ENCODE measurements at regions not wholly inside any gene's neighbourhood (a gene's known extent, or its start where the extent isn't known, plus 50 kb on each side); places are given as distances from the start of the nearest gene placed in this dataset.
"Not testable (repeated sequence)": the region's sequence is repeated elsewhere in the genome, so short reads cannot be mapped to it uniquely, and the experiment has no call there.

DNA sequence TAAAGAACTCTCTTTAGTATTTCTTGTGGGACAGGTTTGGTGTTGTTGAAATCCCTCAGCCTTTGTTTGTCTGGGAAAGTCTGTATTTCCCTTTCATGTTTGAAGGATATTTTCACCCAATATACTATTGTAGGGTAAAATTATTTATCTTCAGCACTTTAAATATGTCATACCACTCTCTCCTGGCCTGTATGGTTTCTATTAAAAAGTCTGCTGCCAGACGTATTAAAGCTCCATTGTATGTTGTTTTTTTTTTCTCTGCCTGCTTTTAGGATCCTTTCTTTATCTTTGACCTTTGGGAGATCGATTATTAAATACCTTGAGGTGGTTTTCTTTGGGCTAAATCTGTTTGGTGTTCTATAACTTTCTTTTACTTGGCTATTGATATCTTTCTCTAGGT, 119.0 kb upstream of the TBC1D5 start:
- no peak for DNase-seq

DNA sequence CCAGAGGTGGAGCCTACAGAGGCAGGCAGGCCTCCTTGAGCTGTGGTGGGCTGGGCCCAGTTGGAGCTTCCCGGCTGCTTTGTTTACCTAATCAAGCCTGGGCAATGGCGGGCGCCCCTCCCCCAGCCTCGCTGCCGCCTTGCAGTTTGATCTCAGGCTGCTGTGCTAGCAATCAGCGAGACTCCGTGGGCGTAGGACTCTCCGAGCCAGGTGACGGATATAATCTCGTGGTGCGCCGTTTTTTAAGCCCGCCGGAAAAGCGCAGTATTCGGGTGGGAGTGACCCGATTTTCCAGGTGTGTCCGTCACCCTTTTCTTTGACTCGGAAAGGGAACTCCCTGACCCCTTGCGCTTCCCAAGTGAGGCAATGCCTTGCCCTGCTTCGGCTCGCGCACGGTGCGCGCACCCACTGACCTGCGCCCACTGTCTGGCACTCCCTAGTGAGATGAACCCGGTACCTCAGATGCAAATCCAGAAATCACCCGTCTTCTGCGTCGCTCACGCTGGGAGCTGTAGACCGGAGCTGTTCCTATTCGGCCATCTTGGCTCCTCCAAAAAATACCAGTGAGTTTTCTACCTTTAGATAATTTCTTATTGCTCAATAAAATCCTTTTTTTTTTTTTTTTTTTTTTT, 118.5 kb upstream of the TBC1D5 start:
- not testable (repeated sequence) for DNase-seq

DNA sequence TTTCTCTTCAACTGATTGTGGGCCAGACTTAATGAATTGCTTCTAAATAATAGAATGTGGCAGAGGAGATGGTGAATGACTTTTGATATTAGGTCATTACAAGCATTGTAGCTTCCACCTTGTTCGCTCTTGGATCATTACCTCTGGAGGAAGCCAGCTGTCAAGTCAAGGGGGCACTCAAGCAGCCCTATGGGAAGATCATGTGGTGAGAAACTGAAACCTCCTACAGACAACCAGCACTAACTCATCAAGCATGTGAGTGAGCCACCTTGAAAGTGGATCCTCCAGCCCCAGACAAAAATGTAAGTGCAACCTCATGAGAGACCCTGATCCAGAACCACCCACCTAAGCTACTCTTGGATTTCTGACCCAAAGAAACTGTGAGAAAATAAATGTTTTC, 109.8 kb upstream of the TBC1D5 start:
- no peak for DNase-seq

DNA sequence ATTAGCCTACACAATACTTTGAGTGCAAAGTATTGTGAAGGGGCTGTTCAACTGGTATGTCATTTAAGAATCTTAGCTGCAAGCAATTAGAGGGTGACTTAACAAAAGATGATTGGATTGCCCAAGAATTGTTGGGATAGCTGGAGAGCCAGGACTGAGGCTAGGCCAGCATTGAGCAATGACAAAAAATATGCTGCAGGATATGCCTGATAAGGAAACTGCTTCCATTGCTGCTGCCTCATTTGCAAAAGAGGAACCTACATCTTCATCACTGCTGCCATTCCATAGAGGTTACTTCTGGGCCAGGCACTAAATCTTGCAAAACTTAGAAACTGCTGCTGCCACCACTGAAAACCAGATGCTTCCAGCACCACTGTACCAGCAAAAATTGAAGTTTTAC, 108.0 kb upstream of the TBC1D5 start:
- DNase-seq, result peak; percentile 48

DNA sequence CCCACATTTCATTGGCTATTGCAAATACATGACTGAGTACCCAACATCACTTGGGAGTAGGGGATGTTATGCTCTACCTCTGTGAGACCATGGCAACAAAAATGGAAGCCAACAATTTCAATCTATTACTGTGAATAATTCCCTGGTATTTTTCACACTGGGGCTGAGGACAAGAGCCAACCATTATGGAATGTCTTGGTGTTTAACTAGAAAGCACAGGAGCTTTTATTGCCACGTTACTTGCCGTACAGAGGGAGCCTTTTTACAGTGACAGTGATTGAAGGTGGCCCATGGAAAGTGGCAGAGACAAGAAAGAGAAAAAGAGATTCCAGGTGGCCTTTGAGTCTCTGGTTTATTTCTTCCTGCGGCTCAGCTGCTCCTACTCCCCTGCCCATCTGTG, 105.7 kb upstream of the TBC1D5 start:
- DNase-seq, result no peak

DNA sequence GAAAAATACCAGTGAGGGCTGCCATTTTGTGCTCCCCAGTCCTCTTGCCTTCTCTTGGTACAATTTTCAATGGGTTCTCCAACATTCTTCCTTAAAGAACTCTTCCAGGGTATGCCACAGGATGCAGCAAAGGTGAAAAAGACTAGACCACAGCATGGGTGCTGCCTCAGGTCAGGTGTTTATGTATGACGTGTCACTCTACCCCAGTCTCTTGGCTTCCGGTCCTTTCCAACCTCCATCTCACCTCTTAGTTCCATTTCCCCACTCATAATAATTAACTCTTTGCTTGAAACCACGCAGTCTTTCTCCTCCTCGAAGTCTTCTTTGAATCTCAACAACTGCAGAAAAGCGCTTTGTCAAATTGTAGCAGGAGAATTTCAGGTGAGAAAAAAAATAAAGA, 104.7 kb upstream of the TBC1D5 start:
- no peak for DNase-seq

DNA sequence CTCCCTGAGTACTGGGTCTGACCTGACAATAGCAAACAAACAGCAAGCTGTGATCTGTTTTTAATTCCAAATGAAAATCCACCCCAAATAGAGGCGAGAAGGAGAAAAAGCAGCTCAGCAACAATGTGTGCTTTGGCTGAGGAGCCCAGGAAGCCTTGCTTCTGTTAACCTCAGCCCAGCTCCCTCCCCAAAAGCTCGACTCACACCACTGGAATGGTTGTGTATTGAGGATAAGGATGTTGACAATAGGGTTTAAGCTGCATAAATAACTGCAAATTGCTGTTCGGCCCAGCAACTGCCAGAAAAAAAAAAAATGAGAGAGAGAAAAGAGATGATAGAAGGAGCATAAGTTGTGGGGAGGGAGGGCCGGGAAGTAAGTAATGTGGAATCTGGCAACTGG, 104.0 kb upstream of the TBC1D5 start:
- no peak for DNase-seq

DNA sequence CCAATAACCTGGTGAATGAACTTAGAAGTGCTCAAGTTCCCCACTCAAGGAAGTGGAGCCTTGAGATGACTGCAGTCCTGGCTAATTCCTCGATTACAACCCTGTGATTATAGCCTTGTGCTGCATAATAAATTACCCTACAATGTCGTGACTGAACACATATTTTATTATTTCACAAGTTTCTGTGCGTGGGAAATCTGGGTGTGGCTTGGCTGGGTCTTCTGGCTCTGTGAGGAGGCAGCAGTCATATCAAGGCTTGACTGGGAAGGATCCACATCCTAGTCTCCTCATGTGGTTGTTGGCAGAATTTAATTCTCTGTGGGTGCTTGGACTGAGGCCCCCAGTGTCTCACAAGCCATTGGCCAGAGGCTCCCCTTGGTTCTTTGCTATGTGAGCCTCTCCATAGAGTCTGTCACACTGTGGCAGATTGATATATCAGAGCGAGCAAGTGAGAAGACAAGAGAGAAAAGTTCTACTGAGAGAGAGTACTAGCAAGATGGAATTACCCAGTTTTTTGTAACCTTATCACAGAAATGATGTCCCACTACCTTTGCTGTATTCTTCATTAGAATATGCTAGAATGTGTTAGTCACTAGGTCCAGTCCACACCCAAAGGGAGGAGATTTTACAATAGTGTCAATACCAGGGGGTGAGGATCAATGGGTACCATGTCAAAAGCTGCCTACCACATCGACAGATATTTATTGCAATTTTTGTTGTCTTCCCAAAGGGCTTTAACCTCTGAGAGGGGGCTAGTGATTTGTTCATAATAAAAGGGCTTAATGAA, 102.8 kb upstream of the TBC1D5 start:
- DNase-seq, result peak; percentile 24

DNA sequence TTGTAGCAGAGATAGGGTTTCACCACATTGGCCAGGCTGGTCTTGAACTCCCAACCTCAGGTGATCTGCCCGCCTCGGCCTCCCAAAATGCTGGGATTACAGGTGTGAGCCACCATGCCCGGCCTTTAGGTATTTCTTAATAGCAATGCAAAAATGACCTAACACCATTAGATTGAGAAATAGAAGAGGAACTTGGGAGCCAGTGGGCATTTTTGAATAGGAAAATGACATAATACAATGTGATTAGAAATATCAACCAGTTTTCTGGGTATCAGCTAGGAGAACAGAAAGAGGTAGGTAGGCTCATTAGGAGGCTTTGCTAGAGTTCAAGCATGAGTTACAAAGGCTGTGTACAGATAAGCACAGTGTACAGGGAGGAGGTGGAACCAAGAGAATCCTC, 101.8 kb upstream of the TBC1D5 start:
- peak; percentile 64 for DNase-seq

DNA sequence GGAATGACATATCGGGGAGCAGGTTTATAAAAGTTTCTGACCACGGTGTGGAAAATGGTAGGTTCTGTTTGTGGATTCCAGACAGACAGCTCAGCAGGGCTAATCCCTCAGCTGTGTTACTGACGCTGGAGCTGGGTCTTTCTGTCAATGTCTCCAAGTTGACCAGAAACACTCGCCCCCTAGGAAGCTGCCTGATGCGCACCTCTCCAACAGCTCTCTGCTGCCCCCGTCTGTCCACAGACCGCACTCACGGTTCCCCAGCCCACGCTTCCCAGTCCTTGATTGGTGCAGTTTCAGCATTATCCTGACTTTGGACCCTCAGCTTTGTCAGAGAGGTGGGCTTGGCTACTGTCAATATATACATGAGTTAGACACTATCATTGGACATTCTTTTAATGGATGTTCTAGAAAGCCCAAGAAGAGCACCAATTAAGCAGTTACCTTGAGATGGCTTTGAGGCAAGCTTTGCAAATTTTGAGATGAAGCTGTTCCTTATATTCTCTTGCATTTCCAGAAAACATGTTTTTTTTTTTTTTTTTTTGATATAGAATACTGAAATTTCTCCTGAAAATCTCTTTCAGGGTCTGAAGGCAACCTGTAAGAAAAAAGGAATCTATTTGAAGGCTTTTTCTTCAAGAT, 98.9 kb upstream of the TBC1D5 start:
- peak; percentile 59 for DNase-seq

DNA sequence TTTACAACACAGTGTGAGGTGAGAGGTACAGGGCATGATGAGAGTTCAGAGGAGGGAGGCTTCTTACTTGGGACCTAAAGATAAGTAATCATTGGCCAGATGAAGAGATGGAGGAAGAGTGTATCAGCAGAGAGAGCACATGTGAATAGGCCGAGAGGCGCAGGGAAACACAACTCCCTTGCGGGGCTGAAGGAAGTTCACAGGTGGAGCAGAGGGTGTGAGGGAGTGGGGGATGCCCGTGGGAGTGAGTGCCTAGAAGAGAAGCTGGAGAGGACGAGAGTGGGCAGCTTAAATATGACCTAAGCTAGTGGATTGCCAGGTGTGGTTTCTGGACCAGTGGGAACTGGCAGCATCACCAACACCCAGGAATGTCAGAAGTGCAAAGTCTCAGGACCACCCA, 98.2 kb upstream of the TBC1D5 start:
- no peak for DNase-seq

DNA sequence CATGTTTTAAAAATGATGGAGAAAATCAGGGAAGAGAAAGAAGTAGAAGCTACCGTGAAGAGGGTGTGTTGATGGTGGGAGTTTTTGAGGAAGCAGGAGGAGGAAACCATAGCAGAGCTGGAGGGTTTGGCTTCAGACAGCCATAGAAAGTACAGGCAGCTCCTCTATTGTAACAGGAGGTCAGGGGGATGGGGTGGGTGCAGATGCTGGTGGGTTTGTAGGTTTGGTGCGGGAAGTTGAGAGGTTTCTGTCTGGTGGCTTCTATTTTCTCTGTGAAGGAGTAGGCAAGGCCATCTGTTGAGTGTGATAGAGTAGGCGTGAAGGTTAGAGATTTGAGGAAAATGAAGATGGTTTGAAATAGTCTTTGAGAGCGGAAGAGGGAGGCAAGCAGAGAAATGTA, 97.7 kb upstream of the TBC1D5 start:
- no peak for DNase-seq

DNA sequence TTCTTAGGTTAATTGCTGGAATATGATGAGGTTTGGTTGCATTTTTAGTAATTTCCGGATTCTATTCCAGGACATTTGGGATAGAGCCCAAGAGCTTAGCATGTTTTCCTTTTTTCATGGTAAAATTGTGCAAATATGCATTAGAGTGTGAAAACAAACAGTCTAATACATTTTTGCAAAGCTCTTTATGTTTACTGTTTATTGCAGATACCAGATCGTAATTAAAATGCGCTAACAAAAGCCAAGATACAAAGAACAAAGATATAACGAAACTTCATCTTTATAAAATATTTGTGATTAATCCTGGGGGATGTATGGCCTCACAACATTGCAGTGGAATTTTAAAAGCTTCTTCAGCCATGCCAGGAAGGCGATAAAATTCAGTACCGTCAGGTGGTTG, 94.5 kb upstream of the TBC1D5 start:
- no peak for DNase-seq

DNA sequence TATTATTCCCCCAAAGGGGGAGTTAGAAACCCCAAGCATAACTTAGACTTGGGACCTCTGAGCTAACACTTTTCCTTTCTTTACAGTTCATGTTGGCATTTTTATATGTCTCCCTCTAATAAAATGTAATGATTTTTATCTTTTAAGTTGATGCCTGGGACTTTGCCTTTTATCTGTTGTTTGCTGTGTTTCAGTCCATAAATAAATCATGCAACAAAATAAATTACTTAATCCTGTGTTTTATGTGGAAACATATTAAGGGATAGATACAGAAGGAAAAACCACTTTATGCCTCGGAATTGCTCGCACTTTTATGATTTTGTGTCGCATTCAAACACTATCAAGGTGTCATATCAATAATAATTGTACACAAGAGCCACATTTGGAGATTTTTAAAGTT, 93.7 kb upstream of the TBC1D5 start:
- no peak for DNase-seq

DNA sequence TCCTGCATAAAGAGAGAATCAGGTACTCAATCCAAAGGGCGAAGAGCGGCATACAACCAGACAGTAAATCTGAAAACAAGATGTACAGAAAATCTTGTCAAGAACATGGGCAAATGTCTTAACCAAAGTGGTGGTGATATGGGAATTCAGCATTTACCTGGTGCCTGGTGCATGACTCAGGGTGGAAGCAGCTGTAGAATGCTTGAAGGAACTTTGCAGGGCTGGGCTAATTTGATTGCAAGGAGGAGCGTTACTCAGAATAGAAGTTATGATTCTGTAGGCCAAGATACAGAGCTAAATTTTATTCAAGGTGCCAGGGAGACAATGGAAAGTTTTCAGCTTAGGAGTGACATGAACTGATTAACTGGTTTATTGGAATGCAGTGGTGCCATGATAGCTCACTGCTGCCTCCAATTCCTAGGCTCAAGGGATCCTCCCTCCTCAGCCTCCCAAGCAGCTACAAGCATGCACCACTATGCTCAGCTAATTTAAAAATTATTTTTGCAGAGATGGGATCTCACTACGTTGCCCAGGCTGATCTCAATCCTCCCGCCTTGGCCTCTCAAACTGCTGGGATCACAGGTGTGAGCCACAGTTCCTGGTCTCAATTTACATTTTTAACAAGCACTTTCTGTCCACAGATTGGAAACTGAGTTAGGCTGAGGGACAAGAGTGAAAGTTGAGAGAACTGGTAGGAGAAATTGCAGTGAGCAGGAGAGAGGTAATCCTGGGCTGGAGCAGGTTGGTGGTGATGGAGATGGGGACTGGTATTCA, 91.5 kb upstream of the TBC1D5 start:
- DNase-seq, result no peak

DNA sequence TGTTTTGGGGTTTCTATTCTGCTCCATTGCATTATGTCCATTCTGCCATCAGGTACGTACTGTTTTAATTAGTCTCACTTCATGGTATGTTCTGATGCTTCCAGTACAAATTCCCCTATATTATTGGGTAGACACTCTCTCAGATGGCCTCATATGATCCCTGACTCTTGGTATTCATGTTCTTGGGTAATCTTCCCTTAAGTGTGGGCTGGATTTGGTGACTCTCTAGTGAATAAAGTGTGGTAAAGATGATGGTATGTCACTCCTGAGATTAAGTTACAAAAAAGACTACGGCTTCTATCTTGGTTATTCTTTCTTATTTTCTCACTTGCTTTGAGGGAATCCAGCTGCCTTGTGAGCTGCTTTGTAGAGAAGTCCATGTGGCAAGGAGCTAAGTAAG, 89.6 kb upstream of the TBC1D5 start:
- DNase-seq, result peak; percentile 69

DNA sequence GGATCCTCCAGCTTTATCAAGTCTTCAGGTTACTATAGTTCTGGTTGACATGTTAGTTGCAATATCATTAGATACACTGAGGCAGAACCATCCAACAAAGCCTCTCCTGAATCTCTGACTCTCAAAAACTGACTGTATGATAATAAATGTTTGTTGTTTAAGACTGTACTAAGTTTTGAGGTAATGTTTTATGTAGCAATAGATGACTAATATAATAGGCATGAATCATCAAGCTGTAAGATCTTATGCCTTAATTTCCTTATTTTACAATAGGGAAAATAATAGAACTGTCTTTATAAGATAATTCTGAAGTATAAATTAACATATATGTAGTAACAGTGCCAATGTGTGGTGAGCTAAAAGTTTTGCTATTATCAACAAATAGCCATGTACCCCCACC, 88.9 kb upstream of the TBC1D5 start:
- DNase-seq, result peak; percentile 72

DNA sequence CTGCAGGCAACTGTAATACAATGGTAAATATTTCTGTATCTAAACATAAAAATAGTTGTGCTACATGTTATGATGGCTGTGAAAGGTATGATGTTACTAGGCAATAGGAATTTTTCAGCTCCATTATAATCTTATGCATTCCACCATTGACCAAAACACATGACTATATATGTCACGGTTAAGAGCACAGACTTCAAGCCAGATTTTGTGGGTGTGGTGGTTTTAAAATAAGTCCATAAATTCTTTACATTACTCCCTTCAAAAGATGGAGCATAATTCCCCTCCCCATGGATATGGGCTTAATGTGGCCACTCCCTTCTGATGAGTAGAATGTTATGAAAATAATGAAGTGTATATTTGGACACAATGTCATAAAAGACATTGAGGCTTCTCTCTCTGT, 88.4 kb upstream of the TBC1D5 start:
- no peak for DNase-seq

DNA sequence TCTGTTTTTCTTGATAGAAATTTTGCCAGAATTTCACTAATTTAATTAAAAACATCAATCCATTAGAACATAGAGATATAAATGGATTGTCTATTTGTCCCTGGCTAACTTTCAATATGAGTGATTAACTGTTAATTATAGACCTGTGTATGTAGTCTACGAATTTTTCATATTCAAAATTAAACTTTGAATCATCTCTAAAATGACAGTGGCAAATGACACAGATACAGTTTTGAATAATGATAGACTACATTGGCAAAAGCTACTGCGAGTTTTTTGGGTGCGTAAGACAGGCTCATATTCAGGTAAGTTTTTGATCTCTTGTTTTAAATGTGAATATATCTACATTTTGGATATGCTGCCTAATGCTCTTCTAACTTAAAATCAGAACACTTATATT, 86.0 kb upstream of the TBC1D5 start:
- DNase-seq, result no peak

DNA sequence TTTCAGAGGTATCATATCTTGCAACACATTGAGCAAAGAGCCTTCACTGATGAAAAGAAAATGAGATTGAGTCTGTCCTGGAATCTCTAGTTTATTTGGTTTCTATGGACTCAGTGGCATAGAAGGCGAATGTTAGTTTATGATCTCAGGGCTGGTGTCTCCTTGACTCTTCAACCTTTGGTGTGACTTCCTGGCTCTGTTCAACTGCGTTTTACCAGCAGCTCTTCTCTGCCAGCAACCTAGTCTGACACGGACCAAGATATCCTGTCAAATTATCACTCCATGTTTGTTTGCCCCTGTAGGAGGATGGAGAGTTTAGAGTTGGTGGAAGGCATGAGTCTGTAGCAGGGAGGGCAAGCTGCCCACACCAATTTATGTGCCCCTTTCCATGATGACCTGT, 82.9 kb upstream of the TBC1D5 start:
- no peak for DNase-seq

DNA sequence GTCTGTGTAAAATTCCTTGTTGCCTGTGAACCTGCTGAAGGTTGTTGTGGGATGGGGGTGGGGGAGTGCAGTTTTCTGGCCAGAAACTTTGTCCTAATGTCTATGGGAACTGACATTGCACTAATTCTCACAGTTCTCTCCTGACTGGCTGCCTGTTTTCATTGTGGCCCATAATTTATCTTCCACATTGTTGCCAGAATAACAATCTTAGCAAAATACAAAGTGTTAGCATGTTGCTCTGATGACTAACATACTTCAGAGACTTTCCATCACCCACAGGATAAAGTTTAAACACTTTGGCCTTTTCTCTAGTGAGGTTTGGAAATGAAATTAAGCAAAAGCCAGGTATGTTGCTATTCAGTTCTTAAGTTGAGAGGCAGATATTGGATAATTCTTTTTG, 81.4 kb upstream of the TBC1D5 start:
- DNase-seq, result no peak

DNA sequence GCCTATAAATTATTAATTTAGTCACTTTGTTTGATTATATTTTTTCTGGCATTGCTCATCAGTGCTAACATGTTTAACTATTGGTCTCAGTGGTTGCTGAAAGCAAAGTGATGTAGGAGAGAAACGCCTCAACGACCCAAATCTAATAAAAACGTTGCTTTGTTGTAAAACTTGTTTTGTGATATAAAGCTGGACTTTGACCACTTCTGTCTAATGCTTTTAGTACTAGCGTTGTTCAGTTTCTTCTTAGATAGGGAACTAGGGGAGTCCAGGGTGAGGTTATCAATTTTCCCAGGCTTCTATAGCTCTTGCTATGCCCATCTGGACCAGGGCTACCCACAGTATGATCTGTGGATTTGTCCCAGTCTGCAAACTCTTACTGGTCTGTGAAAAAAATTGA, 80.6 kb upstream of the TBC1D5 start:
- DNase-seq, result no peak

DNA sequence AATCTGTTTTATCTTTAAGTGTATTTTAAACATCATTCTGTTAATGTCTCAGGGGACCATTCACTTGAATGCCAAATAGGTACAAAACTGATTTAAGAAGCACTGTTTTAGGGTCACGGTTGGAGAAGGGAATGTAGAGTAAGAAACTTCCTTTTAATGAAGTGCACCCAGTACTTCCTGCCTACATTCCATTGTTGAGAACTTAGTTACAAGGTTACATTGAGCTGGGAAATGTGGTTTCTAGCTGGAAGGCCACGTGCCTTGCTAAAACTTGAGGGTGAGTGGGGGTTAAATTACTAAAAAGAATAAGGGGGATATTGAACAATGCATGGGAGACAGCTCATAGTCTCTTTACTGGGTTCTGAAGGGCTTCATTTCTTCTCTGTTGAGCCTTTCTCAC, 78.3 kb upstream of the TBC1D5 start:
- no peak for DNase-seq

DNA sequence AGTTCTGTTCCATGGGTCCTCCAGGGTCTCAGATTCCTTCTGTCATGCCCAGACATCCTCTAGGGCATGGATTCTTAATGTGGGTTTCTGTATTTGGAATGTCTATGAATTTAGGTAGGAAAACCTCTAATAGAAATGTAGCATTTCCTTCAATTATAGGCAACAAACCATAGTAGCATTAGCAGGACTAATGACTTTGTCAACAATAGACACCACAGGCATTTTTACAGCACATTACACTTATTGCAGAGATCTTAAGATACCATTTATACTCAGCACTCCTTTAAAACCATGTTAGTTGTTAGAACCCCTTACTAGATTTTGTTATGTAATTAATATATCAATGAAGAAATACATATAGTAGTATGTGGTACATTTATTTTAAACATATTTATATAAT, 77.8 kb upstream of the TBC1D5 start:
- no peak for DNase-seq

Data from inflammatory macrophage treated with lipopolysaccharide for 4 hours (primary cell).